22Rv1 (cell line): ENCODE measurements at regions not wholly inside any gene's neighbourhood (a gene's known extent, or its start where the extent isn't known, plus 50 kb on each side); places are given as distances from the start of the nearest gene placed in this dataset.

ENCODE experiments used
- CTCF ChIP-seq: fragments of 450-650 bp; IDR thresholded peaks from 2 replicates; pipeline ENCODE4 v1.5.1; 2017; ENCODE audit warnings: mild to moderate bottlenecking
- ZFX ChIP-seq: fragments of 450-650 bp; IDR thresholded peaks from 2 replicates; pipeline ENCODE4 v1.6.1; 2017; ENCODE audit warnings: antibody characterized with exemption, borderline replicate concordance

DNA sequence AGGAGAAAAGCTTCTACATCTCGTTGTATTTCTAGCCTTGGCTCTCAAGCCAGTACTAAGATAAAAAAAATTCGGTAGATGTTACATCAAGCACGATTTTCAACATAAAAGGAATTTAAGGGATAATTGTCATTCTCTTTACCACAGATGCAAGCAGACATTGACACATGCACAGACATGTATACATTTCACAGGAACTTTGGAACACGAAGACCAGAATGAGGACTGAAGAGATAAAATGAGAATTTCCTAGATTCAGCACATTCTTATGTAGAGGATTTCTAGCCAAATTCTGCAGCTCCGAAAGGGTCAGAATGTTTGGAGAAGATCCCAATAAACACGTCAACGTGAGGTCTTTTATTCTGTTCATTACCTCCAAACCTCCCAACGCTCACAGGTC lies 284.5 kb upstream of the ARGLU1 start:
- TF ChIP-seq CTCF (no peak), ZFX (no peak)
